Natural killer cell (primary cell): ENCODE measurements at regions not wholly inside any gene's neighbourhood (a gene's known extent, or its start where the extent isn't known, plus 50 kb on each side); places are given as distances from the start of the nearest gene placed in this dataset.

Experiments
- ATAC-seq, 3 donors: fragments of 150-1000 bp in 2 of 3; fragments of 200-7000 bp in 1 of 3; cut with Tn5 transposase; 1 replicate in 1 of 3; 2 replicates in 2 of 3; pipeline ENCODE4 v1.10.0; 2021; ENCODE audit warnings: mild to moderate bottlenecking in 2 of 3, moderate library complexity in 2 of 3
- DNase-seq, 2 donors: peaks; one replicate each; pipeline versions ENCODE4 v3.0.0 to v3.0.0-alpha.2; 2013 to 2021; ENCODE audit warnings: mixed read lengths in 1 of 2
- H3K27ac ChIP-seq: one replicate; pipeline ENCODE4 v1.5.1; 2013; ENCODE audit warnings: mild to moderate bottlenecking, low read length
- H3K27me3 ChIP-seq: one replicate; pipeline ENCODE4 v1.6.1; 2013; ENCODE audit warnings: low read length; ENCODE audit not compliant: control insufficient read depth, insufficient read depth
- H3K36me3 ChIP-seq: one replicate; pipeline ENCODE4 v1.6.1; 2013; ENCODE audit warnings: low read length; ENCODE audit not compliant: control insufficient read depth, insufficient read depth
- H3K4me1 ChIP-seq: one replicate; pipeline ENCODE4 v1.6.1; 2013; ENCODE audit warnings: low read length; ENCODE audit not compliant: control insufficient read depth, insufficient read depth
- H3K4me3 ChIP-seq: one replicate; pipeline ENCODE4 v1.5.1; 2013; ENCODE audit warnings: low read length
- H3K9me3 ChIP-seq: one replicate; pipeline ENCODE4 v1.6.1; 2013; ENCODE audit warnings: low read length; ENCODE audit not compliant: control insufficient read depth, insufficient read depth
- H3K27ac Mint-ChIP-seq, 2 donors: one replicate each; pipeline ENCODE4 v1.8.0; 2022; ENCODE audit warnings: mild to moderate bottlenecking in 2 of 2, mixed read lengths in 2 of 2, moderate library complexity in 1 of 2
- H3K27me3 Mint-ChIP-seq, 2 donors: one replicate each; pipeline ENCODE4 v1.8.0; 2022; ENCODE audit warnings: low read depth in 2 of 2, mixed read lengths in 2 of 2
- H3K36me3 Mint-ChIP-seq: one replicate; pipeline ENCODE4 v1.8.0; 2022; ENCODE audit warnings: mixed read lengths
- H3K4me1 Mint-ChIP-seq, 2 donors: one replicate each; pipeline ENCODE4 v1.8.0; 2022; ENCODE audit warnings: mixed read lengths in 2 of 2
- H3K4me3 Mint-ChIP-seq: one replicate; pipeline ENCODE4 v1.8.0; 2022; ENCODE audit warnings: mild to moderate bottlenecking, moderate library complexity, mixed read lengths
- H3K9me3 Mint-ChIP-seq, 2 donors: one replicate each; pipeline ENCODE4 v1.8.0; 2022; ENCODE audit warnings: mixed read lengths in 2 of 2
- WGBS: methylation state at CpG from one replicate; pipeline ENCODE4 v1.1.7; 2013; ENCODE audit warnings: missing lambda C conversion rate; ENCODE audit not compliant: insufficient coverage; 5-methylcytosine and 5-hydroxymethylcytosine counted together
- intact Hi-C: fragments of 100-400 bp; cut with micrococcal nuclease; formaldehyde crosslinking; loops from one replicate; pipeline ENCODE4 v1.14.2; 2022
- TF ChIP-seq, protein P1 (sequence below): fragments of 200-600 bp; IDR thresholded peaks from one replicate; pipeline ENCODE4 v1.8.0; 2022; ENCODE audit warnings: antibody characterized with exemption

DNA sequence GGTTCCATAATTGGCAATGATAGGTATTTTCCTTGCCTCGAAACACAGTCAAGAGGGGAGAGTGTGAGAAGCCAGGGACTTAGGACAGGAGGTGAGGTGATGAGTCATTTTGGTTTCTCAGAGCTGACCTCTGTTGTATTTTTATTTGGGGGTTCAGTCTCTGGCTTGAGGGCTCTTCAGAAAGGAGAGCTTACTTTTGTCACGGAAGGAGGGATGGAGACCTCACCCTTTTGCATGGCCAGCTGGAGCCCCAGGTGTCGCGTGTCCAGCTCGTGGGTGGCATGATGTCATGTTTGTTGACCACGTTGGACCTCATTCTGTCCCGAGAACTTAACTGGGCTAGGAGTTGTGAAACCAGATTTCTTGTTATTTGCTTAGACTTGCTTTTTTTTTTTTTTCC is 293.9 kb downstream of the QKI start:
- Mint-ChIP-seq H3K27ac (peak overlapping the region in 1 of 2 donors; percentile 61), H3K27me3 (no peaks in the 10 kb centered on the region), H3K9me3 (no peaks in the 10 kb centered on the region), H3K4me1 (peaks cover 41 to 59% of the 10 kb centered on the region in 2 donors), H3K36me3 (no peaks in the 10 kb centered on the region), H3K4me3 (no peak overlapping the region)
- intact Hi-C loops, result no loop called here
- Histone ChIP-seq H3K27me3 (no peaks in the 10 kb centered on the region), H3K4me1 (peaks cover 64% of the 10 kb centered on the region), H3K27ac (no peak overlapping the region), H3K9me3 (no peaks in the 10 kb centered on the region), H3K4me3 (no peak overlapping the region), H3K36me3 (no peaks in the 10 kb centered on the region)
- ATAC-seq (no peak), DNase-seq (no peak)
- TF ChIP-seq, protein P1, sequence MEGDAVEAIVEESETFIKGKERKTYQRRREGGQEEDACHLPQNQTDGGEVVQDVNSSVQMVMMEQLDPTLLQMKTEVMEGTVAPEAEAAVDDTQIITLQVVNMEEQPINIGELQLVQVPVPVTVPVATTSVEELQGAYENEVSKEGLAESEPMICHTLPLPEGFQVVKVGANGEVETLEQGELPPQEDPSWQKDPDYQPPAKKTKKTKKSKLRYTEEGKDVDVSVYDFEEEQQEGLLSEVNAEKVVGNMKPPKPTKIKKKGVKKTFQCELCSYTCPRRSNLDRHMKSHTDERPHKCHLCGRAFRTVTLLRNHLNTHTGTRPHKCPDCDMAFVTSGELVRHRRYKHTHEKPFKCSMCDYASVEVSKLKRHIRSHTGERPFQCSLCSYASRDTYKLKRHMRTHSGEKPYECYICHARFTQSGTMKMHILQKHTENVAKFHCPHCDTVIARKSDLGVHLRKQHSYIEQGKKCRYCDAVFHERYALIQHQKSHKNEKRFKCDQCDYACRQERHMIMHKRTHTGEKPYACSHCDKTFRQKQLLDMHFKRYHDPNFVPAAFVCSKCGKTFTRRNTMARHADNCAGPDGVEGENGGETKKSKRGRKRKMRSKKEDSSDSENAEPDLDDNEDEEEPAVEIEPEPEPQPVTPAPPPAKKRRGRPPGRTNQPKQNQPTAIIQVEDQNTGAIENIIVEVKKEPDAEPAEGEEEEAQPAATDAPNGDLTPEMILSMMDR, result no peak
- WGBS, result 79% methylated on average over 7 of the region's 7 CpGs

DNA sequence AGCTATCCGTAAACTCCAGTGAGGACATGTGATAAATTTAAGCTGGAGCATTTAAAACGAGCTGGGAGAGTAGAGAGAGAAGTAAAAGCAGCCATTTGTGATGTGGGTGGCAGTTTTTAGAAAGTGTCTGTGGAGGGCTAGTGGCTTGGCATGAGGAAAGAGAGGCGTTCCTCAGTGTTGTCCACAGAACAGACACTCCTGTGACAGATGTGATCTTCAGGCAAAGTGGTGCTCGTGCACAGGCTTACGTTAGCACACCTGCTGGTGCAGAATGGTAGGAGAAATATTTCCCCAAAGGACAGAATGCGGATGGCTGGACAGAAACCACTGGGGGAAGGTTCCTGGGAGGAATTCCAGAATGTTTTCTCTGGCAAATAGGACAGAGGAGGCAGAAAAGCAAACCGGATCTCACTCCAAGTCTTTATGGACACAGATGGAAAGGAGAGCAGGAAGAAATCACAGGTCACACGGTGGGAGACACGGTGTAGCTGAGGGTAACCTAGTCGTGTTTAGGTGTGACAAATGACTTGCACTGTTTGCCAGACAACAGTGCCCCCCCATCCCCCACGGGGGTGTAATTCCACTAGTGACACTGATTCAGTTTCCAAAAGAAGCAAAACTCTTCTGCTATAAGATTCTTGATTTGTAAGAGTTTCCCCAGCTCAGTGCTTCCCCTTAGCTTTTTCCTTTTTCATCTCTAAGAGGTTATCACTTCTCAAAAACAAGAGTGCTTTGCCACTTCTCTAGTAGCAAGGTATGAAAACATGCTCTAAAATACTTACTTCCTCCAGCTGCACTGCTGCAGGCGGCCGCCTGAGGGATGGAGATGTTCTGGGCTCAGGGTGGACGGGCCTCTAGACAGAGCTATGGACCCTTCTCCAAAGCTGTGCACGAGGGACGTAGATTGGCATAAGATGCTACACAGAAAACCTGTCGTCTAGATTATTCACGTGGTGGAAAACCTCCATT is 293.2 kb downstream of the QKI start:
- Histone ChIP-seq H3K27ac (no peak overlapping the region), H3K27me3 (no peaks in the 10 kb centered on the region), H3K36me3 (no peaks in the 10 kb centered on the region), H3K4me1 (peaks cover 57% of the 10 kb centered on the region), H3K4me3 (no peak overlapping the region), H3K9me3 (no peaks in the 10 kb centered on the region)
- Mint-ChIP-seq H3K27ac (peak overlapping the region in 1 of 2 donors; percentile 61), H3K4me1 (peaks cover 39 to 55% of the 10 kb centered on the region in 2 donors), H3K36me3 (no peaks in the 10 kb centered on the region), H3K27me3 (no peaks in the 10 kb centered on the region), H3K9me3 (no peaks in the 10 kb centered on the region), H3K4me3 (peak overlapping the region; percentile 66)
- TF ChIP-seq, protein P1, result no peak
- WGBS, result 52% methylated on average over 18 of the region's 18 CpGs
- peak in 2 of 3 donors; percentile 47 to 50 for ATAC-seq
- no peak for DNase-seq
- intact Hi-C loops, result no loop called here

DNA sequence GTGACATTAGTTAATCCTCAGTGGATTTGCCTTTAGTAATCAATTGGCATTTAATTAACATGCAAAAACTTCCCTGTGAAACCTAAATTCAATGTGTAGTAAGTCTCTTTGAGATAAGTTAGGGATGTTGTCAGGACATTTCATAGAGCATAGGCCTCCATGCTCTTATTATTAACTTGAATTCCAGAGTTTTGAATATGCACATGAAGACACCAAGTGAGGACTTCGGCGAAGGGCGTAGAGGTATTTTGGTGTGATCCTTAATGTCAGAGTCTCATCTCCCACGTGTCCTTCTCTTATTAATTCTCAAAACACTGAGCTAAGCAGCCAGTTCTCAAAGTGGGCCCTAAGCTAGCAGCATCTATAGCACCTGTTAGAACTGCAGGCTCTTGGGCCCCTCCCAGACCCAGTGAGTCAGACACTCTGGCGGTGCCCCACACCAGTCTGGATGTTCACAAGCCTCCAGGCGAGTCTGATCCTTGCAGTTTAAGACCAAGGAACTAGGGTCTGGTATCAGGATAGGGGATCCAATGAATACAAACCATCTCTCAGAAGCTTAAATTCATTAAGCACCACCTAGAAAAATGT is 292.1 kb downstream of the QKI start:
- H3K27me3 Mint-ChIP-seq, result no peaks in the 10 kb centered on the region
- peaks cover 28 to 50% of the 10 kb centered on the region in 2 donors for H3K4me1 Mint-ChIP-seq
- Histone ChIP-seq H3K36me3 (no peaks in the 10 kb centered on the region), H3K4me3 (no peak overlapping the region), H3K27ac (no peak overlapping the region), H3K4me1 (peaks cover 47% of the 10 kb centered on the region), H3K9me3 (no peaks in the 10 kb centered on the region), H3K27me3 (no peaks in the 10 kb centered on the region)
- H3K9me3 Mint-ChIP-seq, result no peaks in the 10 kb centered on the region
- H3K27ac Mint-ChIP-seq, result no peak overlapping the region
- TF ChIP-seq, protein P1, result no peak
- ATAC-seq (peak in 1 of 3 donors; percentile 47), DNase-seq (no peak)
- no peaks in the 10 kb centered on the region for H3K36me3 Mint-ChIP-seq
- intact Hi-C loops, result no loop called here
- WGBS, result 80% methylated on average over 6 of the region's 6 CpGs
- no peak overlapping the region for H3K4me3 Mint-ChIP-seq
